HG03175 (cell line): ENCODE measurements at regions not wholly inside any gene's neighbourhood (a gene's known extent, or its start where the extent isn't known, plus 50 kb on each side); places are given as distances from the start of the nearest gene placed in this dataset.

ENCODE experiments used
- ATAC-seq: cut with Tn5 transposase; IDR thresholded peaks from one replicate; pipeline ENCODE4 v1.9.1; 2021; ENCODE audit warnings: mild to moderate bottlenecking, moderate library complexity; ENCODE audit not compliant: unreplicated experiment

DNA sequence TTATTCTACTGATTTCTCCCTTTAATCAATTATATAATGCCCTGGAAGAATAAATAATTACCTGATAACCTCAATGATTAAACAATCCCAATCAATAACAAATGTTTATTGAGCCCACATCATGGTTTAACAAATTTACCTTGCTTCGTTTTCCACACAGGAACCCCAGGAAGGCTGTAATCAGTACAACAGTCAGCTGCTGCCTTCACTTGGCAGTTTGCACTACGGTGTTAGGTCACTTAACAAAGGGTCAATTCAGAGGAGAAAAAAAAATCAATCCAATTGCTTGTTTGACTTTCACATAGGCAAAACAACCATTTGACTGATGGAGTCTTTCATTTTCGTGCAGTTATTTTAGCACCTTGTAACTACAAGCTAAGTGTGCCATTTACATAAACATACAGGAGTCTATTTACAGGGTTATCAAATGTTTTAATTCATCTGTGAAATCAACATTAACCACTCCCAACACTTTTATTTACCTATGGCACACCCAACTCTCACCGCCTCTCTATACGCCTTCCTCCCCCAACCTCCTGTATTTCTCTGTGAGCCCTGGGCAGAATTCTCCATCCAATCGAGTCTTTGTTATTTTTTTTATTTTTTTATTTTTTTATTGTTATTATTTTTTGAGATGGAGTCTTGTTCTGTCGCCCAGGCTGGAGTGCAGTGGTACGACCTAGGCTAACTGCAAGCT is 140.4 kb upstream of the TAB2 start:
- ATAC-seq, result no peak

DNA sequence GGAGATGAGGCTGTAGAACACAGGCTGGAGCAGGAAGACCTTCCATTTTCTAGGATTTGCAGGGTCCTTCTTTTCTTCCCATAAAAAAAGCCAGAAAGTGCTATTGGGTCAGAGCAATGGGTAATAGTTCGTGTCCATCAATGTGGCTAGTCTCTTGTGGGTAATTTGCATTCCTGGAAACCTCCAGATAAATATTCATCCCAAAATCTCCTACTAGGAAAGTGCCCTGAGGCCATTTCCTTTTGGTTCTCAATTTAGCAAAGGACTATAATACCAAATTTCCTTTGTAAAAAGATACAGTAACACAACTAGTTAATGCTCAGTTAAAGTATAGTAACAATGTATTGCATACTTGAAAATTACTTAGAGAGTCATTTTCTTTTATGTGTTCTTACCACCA is 138.1 kb upstream of the TAB2 start:
- no peak for ATAC-seq

DNA sequence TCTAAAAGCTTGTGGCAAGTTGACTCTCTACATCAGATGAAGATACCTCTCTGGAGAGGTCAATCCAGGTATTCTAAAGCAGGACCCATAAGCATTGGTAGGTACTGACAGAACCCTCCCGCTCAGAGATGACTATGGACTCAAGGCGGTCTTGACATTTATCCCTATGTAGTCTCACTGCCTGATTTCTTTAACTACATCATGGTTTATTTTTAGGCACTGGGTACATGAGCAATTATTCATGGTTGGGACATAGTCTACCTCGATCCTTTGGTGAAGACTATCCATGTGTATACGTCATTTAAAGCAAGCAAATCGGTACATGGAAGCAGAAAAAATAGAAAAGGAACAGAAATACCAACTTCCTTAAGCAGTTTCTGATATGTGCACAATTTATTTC is 136.2 kb upstream of the TAB2 start:
- no peak for ATAC-seq

DNA sequence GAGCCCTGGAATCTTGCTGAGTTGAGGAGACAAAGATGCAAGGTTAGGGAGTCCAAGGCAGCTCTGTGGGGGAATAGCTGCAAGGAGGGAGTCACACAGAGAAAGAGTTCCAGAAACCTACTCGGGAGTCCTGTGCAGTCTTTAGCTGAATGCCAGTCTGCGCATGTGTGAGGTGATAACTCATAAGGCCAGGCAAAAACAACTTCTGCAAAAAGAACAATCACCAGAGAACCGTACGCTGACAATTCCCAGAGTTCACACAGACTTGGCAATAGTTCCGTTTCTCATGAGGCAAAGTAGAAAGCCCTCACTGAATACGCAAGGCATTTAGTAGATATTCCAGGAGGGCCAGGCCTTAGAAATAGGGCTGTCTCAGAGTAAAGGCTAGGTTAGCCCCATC is 135.2 kb upstream of the TAB2 start:
- no peak for ATAC-seq

DNA sequence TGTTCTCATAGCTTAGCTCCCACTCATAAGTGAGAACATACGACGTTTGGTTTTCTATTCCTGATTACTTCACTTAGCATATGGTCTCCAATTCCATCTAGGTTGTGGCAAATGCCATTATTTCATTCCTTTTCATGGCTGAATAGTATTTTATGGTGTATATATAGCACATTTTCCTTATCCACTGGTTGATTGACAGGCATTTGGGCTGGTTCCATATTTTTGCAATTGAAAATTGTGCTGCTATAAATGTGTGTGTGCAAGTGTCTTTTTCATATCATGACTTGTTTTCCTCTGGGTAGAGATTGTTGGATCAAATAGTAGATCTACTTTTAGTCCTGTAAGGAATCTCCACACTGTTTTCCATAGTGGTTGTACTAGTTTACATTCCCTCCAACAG is 133.0 kb upstream of the TAB2 start:
- no peak for ATAC-seq

DNA sequence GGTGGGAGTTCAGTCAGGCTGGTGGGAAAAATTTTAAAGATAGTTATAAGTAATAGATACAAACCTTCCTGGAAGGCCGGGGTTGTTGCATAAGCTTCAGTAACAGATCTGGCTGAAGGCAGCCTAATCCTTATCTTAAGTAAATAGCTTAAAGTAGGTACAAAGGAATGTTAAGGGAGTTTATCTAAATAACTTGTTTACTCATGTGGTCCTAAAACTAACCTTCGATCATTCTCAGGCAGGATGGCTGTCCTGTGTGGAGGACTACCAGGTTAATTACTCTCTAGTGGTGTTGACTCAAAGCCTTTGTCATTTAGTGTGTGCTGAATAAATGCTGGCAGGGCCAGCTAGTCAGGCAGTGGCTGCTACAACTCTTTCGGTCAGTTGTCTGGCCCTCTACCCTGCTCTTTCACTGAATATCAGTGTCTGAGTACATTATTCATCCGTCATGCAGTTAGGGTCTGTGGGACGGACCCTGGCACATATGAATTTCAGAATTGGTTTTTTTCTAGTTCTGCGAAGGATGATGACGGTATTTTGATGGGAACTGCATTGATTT is 131.6 kb upstream of the TAB2 start:
- ATAC-seq, result no peak

DNA sequence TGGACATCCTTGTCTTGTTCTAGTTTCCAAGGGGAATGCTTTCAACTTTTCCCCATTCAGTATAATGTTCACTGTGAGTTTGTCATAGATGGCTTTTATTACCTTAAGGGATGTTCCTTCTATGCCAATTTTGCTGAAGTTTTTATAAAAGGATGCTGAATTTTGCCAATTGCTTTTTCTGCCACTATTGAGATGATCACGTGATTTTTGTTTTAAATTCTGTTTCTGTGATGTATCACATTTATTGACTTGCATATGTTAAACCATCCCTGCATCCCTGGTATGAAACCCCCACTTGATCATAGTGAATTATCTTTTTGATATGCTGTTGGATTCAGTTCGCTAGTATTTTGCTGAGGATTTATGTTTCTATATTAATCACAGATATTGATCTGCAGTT is 130.6 kb upstream of the TAB2 start:
- no peak for ATAC-seq

DNA sequence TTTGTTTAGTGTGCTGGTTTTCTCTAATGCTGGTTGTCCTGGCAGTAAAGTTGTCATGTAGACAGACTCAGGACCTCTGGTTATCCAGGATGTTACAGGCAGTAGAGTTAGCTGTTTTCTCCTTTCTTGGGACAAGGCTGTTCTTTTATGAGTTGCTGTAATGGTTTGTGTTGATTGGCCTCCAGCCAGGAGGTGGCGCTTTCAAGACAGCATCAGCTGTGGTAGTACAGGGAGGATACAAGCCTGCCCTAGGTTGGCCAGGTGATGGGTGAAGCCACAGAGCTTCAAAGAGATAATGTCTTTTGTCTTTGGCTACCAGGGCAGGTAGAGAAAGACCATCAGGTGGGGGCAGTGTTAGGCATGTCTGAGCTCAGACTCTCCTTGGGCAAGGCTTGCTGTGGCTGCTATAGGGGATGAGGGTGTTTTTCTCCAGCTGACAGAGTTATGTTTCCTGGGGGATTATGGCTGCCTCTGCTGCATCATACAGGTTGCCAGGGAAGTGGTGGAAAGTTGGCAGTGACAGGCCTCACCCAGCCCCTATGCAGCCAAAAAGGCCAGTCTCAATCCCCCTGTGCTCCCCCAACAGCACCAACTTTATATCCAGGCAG is 127.2 kb upstream of the TAB2 start:
- no peak for ATAC-seq

DNA sequence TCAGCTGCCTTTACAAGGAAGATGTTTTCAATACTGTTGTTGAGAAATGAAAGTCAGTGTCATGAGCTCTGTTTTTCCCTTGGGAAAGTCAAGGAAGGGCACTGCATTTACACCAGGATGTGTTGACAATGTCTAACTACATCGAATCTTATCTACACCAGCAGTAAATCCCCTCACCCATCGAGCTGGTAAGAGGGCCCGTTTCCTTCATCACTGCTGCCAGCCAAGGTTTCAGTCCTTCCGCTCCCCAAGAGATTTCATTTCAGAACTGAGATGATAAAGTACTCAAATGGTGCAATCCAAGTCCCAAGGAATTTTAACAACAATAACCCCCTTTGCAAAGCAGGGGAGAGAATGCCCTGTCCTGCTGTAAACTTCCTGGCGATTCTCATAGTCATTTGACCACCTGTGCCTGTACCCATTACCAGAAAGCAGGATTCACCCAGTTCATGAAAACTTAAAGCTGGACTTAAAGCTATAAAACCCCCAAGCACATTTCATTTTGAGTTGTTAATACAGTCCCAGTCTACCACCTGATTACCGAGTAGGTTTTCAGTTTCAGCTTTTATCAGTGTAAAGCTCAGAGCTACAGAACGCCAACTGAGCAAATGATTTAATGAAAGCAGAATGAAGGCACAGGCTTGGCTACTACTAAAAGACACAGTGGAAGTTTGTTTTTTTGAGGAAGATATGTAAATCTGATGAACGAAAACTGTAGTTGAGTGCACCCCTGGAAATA is 122.5 kb upstream of the TAB2 start:
- ATAC-seq, result no peak

DNA sequence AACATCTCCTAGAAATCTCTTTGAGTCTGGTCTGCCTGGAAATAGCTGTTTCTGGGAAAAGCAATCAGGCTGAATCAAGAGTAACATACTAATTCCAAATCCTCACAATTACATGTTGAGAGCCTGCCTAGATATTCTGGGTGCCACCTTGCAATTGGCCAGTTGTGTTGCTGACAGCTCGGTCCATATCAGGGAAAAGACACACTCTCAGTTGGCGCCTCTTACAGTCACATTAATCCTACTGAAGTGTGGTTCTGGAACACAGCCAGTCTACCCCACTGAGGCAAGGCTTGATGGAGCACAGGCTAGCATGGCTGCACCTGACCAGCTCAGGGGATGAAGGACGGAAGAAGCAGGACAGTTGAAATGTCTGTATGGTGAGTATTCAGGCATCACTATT is 121.4 kb upstream of the TAB2 start:
- no peak for ATAC-seq

DNA sequence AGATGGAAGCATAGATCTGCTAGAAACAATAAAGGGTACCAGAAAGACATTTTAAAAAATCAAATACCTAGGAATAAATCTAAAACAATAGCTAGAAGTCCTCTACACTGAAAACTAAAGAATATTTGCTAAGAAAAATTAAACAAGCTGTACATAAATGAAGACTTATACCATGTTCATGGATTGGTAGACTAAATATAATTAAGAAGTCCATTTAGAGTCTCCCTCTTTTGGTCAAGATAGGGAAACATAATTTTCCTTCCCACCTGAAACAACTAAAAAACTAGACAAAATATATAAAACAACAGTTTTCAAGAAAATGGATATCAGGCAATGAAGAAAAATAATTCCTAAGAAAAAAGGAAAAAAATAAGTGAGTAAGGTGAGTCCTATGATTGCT is 120.0 kb upstream of the TAB2 start:
- no peak for ATAC-seq

DNA sequence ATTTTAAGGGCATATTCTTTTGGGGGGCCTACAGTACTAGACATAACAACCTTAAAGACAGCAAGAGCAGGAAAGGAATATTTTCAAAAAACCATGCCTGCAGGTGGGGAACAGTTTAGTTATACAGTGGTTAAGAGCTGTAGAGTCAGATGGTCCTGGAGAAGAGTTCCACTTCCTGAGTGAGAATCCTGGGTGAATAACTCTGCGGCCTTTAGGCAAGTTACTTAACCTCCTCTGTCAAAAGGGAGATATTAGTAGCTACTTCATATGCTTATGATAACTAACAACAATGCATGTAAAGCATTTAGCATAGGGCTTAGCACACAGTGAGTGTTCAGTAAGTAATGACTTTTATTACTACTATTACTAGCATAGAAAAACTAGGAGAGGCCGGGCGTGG is 119.2 kb upstream of the TAB2 start:
- ATAC-seq, result no peak

DNA sequence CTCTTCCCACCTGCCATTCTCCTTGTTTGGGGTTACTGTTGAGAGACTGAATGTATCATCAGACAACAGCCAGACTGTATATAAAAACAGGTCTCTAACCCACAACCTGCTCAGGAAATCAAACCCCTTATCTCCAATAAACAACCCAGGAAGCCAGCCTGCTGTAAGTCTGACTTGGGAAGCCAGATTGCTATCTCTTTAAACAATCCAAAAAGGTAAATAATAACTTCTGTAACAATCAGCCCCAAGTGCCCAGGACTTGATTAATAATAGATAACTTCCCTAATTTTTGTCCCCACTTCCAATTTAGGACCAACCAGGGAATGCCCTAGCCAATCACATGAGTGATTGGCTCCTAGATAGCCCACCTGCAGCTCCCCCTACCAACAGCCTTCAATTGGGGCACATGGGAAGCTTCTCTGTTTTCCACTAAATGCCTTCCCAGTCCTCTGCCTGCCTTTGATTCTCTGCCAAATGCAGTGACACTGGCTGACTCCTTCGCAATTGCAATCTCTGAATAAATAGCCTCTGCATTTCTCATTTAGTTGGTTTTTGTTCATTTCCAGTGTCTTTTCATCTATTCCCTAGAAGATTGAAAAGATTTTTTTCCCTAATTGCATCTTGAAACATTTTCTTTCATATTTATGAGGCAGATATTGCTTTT is 117.1 kb upstream of the TAB2 start:
- no peak for ATAC-seq

DNA sequence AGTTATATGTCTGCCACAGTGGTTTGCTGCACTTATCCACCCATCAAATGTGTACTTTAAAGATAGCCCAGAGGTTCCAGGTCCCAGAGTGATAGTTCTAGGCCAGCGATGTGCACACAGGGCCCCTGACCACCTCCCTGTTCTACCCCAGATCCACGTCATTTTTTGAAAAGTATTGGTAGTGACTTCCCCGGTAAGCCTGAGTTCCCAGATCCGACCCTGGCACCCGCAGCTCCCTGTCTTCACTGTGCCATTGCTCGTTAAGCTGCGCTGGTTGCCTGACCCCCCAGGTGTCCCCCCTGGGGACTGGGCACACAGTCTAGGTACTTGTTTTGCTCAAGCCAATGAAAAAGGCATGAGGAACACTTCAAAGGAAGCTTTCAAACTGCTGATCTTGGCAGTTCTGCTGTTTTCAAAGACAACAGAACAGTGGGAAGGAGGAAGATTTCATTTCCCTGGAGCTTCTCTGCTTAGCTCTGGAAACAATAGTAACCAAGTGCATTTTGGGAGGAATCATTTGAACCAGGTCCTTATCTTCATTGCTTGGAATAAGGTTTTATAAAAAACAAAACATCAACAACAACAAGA is 116.3 kb upstream of the TAB2 start:
- no peak for ATAC-seq

DNA sequence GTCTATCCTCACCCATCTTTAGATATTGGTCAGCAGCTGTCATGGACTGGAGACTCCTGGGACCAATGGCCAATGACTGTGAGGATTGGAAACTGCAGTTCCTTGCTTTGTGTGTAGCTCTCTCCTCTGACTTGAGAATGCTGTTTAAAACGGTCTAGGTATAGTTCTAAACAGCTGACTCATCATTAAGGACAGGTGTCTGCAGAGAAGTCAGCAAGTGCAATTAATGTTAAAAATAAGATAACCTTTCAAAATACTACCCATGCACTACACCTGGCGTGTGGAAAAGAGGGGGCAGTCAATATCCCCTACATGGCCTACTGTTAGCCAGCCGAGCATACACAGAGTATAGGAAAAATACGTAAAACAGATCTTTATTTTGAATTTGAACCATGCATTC is 115.4 kb upstream of the TAB2 start:
- no peak for ATAC-seq

DNA sequence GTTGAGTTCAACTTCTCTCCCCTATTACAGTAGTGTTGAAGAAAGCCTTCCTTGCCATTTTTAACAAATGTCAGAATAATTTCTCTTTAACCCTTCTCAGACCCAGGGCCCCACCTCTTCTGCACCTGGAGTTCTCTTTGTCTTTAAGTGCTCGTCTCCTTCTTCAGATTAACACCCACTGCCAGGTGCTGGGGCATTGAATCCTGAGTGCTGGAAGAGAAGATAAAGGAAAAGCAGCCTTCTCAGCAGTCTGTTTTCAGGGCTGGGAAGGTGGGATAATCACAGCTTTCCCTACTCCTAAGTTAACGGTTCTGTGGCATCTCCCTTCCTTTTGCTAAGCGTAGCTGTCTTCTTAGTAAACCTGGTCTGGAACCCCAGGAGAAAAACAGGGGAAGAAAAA is 114.6 kb upstream of the TAB2 start:
- ATAC-seq, result no peak

DNA sequence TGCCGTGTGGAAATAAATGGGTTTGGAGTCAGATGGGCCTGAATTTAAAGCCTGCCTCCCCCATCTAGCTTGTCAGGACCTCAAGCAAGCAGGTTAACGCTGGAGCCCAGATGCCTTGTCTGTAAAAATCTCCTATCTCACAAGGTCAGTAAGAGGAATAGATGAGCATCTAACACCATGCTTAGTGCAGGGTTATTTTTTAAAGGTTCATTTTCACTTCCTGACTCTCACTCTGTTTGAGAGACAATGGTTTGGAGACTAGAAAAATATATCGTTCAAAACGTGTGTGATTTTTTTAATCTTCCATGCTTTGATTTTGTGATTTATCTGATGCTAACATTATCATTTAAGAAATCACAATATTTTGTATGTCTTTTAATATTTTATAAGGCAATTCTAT is 114.0 kb upstream of the TAB2 start:
- ATAC-seq, result no peak

DNA sequence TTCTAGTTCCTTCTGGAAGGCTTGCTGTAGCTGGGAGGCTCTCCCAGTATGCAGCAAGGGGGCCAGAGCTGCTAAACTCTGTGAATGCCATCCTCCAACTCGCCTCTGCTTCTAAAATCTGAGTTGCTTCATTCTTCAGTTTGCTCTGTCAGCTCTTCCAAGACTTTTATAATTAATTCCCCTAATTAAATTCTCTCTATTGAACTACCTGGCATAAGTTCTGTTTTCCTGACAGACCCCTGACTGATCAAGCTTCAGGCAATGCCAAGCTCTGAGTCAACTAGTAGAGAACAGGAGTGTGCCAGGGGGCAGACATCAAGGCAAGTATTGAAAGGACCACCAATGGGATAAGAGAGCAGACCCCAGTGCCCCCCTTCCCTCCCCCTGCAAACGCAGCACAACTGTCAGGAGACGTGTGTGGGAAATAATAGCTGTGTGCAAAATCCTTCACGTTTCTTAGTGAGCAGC is 109.3 kb upstream of the TAB2 start:
- ATAC-seq, result no peak

DNA sequence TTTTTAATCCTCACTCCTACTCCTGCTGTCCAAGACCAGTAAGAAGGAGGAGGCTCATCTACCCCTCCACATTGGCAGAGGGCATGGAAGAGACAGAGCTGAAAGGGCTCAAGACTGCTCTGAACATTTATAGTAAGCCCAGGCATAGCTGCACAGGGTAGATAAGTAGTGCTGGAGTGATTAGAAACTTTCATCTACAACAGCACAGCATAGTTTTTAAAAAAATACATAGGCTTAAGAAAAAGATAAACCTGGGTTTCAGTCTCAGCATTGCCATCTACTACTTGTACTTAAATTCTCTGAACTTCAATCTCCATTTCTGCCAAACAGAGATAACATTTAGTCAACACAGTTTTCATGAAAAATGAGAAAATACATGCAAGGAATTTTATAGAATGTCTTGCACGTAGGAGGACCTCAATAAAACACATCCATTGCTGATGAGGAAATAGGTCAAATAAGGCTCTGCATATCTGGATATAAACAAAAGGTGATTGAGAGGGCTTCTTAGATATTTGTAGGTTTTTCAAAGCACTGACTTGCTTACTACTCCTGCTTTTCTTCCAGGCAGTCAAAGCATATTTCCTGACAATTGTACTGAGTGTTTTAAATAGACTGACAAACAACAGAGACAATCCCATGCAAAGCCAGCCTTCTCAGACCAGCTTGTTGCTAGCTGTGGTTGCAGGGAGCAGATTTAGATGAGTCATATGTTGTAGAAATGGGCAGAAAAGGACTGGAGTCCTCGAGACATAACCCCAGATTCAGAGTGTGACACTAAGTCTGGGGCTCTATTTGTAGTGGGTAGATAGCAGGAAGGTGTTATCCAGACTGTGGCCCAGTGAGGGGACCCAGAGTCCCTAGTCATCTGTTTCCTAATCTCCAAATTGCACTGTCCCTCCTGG is 107.4 kb upstream of the TAB2 start:
- no peak for ATAC-seq

DNA sequence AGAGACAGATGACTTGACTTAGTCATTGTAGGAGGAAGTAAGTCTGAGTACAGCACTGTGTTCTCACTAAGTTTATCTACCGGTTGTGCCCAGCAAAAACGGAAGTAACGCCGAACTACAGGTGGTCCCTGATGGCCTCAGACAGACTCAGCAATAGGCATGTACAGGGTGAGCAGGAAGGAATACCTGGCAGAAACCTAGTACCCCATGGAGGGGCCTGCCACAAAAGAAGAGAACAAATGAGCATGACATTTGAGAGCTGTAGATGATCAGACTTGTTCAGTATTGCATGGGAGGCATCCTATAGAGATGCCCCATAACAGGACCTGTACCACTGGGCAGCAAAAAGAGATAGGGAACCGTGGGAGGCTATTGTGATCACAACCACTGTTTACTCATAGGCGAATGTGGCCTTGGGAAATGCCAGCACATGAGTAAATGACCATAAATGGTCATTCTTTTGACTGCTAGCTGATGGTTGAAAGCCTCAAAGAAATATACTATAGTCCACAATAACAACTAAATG is 106.4 kb upstream of the TAB2 start:
- peak; percentile 80 for ATAC-seq
